HG02588 (cell line): ENCODE measurements at regions not wholly inside any gene's neighbourhood (a gene's known extent, or its start where the extent isn't known, plus 50 kb on each side); places are given as distances from the start of the nearest gene placed in this dataset.
"Not testable (repeated sequence)": the region's sequence is repeated elsewhere in the genome, so short reads cannot be mapped to it uniquely, and the experiment has no call there.

Experiments
- ATAC-seq: cut with Tn5 transposase; IDR thresholded peaks from one replicate; pipeline ENCODE4 v1.9.1; 2021; ENCODE audit warnings: mild to moderate bottlenecking, moderate library complexity; ENCODE audit not compliant: unreplicated experiment

DNA sequence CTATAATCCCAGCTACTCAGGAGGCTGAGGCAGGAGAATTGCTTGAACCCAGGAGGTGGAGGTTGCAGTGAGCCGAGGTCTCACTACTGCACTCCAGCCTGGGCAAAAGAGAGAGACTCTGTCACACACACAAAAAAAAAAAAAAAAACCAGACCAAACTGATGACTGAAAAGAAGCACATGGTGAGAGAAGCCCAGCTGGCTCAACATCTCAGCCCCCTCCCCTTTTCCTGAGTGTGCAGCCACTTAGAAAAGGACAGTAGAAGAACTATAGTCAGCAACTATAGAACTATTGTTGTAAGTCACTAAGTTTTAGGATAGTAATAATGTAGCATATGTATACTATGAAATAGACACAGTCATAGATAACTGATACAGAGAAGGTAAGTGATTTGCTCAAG, 87.2 kb upstream of the RALGPS2 start:
- no peak for ATAC-seq

DNA sequence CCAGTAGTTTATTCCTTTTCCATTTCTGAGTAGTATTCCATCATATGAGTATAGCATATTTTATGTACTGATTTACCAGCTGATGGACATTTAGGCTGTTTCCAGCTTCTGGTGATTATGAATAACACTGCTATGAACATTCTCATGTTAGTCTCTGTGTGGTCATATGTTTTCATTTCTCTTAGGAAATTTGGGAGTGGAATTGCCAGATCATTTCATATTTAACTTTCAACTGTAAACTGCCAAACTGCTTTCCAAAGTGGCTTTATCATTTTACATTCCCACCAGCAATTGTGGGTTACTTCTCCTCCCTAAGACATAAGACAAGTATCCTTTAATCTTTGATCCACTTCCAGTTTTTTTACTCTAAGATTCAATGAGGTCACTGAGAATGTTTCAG, 85.7 kb upstream of the RALGPS2 start:
- ATAC-seq: no peak

DNA sequence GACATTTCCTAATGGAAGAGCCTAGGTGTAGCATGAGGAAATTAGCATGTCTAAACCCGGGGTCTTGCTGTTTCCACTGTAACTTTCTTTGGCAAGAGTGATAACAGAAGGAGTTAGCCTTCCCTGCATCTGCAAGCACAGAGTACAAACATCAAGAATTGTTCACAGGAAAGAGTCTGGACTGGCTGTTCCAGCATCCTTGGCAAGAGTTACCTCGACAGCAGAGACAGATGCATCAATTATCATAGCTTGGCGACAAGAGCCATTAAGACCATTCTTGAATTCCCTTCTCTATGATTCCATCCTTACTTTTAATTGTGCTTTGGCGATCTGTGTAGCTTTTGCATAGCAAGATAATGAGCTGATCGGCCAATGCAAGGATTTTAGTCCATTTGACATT, 82.8 kb upstream of the RALGPS2 start:
- ATAC-seq: no peak

DNA sequence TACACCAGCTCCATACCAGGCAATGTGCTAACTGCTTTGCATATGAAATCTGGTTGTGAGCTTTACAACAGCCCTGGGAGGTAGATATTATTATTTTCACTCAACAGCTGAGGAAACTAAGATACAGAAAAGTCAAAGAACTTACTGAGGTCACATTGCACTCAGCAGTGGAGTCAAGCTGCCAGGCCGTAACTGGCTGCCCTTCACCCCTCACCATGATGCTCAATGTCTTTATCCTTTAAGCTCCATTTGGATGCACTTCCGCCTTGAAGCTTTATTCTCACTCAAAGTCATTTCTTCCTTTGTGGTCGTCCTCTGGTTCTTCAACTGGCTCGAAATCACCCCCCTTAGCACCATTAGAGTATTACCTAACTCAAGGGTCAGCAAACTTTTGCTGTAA, 81.7 kb upstream of the RALGPS2 start:
- ATAC-seq: no peak

DNA sequence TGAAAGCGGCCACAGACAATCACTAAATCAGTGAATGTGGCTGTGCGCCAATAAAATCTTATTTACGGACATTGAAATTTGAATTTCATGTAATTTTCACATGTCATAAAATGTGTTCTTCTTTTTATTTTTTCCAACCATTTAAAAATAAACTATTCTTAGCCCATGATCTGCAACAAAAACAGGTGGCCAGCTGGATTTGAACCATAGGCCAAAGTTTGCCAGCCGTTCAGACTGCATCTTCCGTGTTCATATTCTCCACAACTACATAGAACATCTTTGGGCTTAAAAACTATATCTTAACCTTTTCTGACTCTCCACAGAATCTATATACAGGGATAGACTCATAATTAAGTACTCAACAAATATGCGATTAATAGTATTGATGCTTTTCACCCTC, 81.2 kb upstream of the RALGPS2 start:
- ATAC-seq: no peak

DNA sequence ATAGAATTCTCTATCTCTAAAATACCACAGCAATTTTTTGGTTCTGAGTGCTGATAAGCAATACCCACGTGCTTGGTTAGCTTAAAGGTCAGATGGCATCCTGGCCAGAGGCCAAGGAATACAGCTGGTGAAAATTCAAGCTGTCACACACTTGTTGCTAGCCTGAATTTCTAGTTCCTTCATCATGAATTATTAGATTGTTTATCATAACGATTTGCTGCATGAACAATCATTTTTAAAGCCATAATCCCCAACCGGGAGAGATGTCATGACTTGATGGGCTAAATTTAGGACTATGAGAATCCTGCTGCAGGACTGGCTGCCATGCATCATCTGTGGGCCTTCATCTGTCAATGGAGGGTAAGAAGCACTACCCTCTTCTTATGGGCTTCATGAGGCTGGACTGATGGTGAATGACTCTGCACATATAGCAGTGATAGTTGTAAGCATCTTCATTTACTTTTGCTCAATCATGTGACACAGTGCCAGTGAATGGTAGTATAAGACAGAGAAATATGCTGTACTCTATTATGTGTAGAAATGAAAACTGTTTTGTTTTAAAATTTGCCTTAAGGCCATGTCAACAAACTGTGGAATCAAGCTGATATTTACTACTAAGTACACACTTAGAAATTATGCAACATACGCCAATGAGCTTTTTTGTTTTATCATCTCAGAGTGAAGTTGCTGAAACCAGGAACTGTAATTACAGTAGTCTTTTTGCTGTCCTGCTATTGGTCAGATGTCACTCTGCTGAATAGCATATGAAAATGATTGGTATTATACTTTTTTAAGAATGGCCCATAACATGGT, 80.5 kb upstream of the RALGPS2 start:
- ATAC-seq: no peak

DNA sequence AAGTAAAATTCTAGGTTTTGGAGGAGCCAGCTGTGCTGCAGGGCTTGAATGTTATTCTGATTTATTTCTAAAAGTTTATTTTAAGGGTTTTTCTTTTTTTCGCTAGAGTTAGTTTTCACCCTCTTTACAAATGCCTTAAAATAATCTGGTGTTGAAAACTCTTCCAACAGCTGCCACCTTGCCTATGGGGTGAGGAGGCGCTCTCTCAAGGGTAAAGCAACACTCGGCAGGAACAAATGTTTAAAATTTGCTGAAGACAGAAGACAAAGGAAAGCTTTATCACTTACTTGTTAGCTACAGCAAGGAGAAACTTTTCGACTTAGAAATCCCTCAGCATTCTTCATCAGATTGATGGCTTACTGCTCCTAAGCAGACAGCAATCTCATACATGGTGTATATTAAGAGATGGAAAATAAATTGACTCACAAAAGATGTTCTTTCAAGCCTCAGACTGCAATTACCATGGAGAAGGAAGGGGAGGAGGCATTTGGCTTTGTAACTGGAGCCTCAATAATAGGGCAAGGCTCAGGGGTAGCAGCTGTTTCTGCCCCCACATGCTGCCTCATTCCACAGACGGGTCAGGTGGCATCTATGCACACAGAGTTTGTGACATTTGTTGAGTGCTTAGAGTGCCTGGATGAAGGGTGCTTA, 79.8 kb upstream of the RALGPS2 start:
- no peak for ATAC-seq

DNA sequence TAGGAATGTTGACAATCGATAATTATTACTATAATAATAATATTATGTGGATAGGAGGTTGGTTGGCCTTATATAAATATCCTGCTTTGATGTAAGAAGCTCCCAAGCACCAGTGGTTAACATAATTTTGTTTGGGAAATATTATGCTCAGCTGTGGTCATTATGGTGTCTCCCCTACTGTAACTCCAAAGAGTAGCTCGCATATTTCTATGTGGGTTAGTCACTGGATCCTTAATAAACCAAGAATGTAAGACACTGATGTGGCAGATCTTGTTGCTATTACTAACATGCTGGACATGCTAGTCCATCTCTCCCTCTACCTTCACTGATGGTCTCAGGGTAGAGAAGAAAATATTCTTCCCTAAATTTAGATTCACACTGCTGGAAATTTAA, 79.2 kb upstream of the RALGPS2 start:
- no peak for ATAC-seq

DNA sequence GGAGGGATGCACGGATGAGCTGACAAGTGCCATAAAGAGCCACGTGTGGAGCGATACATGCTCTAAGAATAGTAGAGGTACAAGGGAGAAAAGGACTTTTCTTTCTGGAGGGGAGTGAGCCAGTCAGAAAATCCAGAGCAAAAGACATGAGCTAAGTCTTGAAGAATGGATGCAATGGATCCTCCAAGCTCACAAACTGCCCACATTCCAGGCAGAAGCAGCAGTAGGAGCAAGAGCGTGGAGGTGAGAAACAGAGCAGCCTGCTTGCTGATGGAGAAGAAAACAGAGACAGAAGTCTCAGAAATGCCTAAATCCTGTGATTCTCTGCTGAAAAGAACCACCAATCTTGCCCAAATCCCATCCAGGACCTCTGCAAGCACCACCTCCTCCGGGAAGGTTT, 78.2 kb upstream of the RALGPS2 start:
- ATAC-seq: no peak

DNA sequence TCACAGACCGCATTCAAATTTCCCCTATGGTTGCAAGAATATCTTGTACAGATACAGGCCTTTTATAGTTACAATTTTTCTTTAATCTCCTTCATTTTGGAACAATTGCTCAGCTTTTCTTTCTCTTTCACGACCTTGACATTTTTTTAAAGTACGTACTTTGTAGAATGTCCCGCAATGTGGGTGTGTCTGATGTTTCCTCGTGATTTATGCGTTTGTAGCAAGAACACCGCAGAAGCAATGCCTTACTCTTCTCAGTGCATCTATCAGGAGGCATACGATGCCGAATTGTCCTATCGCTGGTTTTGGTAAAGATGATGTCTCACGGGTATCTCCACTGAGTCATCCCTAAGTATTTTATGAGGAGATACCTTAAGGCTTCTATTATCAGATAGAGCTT, 76.9 kb upstream of the RALGPS2 start:
- ATAC-seq: no peak

DNA sequence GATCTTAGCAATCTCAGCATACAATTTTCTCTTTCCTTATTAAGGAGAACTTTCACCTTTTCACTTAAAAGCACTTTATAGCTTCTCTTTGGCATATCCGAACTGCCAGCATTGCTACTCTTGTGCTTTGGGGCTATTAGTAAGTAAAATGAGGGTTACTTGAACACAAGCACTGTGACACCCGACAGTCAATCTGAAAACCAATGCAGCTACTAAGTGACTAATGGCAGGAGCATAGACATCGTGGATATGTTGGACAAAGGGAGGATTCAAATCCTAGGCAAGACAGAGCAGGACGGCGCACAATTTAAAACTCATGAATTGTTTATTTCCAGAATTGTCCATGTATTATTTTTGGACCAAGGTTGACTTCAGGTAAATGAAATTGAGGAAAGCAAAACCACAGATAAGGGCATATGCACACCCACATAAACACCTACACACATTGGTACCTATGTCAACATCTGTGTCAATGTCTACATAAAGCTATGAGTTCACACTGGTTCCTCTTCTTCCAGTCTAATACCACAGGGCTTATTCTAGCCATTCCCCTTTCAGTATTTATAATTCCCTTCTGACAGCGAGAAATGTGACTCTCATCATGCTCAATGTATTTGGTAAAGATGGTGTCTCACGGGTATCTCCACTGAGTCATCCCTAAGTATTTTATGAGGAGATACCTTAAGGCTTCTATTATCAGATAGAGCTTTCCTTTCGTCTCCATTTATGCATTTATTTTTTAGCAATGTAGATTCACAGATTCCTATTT, 75.3 kb upstream of the RALGPS2 start:
- no peak for ATAC-seq

DNA sequence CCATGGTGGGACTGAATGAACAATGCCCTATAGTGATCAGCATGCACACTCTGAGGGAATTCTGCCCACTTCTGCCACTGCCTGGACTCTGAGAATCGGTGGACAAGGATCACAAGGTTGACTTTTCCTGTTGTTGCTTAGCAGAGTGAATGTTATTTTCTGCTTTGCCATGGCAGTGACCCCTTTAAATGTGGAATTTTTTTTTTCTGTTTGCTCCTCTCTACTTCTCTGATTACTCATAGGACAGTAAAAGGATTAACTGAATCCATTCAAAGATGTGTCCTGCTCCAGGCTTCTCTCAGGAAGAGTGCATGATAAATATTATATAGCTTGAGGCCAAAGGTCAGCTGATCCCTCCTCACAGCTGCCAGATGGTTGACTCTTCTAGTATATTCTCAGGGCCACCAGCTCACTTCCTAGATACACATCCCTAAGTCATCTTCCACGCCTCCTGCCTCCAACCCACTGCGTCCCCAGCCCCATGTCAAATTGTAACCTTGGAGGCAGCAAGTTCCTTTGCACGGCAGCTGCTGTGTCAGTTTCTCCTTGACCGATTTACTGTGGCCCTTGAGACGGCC, 74.0 kb upstream of the RALGPS2 start:
- no peak for ATAC-seq

DNA sequence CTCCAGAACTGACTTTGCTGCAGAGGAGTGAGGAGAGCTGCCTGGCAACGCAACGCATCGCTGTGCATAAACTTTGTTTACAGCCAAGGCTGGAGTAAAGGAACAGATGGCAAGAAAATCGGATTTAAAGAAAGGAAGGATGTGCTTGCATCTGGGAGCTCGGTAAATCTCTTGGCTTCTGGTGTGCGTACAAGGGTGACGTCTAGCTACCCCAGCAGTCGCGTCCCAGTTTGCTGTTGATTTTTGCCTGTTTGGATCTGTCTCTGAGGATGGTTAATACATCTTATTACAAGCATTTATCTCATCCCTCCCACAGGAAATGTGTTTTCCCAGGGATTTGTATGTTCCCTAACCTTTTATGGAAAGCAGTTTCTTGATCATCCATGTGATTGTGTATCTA, 73.3 kb upstream of the RALGPS2 start:
- ATAC-seq: no peak

DNA sequence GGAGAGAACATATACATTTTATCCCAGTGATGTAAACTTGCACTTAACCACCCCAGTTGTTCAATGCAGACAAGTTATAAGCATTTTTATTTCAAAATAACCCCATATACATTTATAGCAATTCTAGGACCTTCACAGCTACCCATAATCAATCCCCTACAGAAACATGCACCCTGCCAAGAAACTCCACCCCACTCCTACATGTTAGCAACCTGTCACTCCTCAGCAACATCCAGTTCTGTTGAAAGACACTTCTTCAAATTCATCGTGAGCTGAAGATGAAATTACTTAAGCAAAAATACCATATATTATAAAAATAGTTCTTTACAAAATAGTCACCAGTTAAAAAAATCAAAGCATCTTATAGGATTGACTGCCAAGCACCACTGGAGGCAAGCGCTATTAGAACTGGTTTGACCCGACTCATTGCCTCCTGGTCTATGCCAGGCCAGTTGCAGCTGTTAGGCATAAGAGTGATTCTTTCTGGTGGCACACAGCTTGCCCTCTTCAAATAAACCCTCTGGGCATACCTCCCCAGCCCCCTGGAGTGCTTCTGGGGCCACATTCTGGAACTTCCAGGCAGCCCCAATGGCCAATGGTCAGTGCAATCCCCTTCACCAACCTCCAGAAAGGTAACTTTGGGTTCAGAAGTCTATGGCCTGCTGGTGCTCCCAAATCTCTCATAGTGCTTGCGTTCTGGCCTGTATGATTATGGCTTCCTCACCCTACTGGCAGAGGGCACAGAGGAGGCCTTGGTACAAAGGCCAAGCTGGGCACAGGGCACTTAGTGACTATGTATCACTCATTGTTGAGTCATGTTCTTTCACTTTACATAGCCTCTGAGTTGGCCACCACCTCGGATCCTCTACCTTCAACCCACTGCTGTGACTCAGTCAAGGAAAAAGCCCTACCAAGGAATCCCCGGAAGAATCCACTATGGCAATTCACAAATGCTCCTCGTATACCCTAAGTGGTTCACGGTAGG, 72.2 kb upstream of the RALGPS2 start:
- ATAC-seq: no peak

DNA sequence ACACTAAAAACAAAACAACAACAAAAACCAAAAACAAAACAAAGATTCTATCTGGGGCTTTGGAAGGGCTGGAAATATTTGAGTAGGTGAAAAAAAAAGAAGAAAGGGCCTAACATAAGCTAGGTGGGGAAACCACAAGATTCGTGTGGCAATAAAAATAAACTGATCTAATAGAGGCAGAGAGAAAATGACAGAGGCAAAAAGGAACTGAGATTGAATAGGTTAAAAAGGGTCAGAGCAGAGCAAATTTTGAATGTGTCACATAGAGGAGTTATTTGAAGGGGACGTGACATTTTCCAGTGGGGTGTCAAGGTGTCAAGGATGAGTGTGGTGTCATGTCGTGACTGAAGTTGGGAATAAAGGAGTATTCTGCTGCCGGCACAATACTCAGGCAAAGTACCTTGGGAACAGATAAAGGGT, 65.2 kb upstream of the RALGPS2 start:
- peak; percentile 62 for ATAC-seq

DNA sequence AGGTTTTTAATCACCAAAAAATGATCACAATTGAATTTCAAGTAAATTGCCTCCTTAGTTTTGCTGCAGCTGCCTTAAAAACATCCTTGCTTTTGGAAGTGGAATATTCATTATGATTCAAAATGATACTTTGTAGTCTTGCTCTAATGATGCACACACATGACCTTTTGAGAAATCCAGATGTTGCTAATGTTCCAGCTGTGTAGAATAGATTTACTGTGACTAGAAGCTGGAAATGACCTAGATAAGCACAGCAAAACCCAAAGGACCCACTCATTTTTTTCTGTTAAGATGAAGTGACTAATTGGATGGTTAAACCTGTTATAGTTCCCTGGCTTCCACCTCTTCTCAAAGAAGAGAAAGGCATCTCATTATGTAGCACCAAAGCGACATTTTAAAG, 64.6 kb upstream of the RALGPS2 start:
- no peak for ATAC-seq

DNA sequence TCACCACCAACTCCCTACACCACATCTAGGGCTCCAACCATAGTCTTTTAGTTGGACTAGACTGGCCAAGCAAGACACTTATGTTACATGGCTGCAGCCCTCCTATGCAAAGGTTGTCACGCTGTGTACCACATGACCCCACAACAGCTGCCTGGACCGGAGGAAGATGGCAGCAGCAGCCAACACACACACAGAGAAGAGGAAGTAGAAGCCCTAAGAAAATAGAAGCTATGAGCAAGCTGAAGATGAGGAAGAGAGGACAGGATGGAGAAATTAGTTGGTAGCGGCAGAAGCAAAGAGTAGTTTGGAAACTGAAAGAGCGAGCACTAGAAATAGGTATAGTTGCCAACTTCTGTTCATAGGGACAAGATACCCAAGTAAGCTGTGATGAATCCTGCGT, 60.8 kb upstream of the RALGPS2 start:
- peak; percentile 79 for ATAC-seq

DNA sequence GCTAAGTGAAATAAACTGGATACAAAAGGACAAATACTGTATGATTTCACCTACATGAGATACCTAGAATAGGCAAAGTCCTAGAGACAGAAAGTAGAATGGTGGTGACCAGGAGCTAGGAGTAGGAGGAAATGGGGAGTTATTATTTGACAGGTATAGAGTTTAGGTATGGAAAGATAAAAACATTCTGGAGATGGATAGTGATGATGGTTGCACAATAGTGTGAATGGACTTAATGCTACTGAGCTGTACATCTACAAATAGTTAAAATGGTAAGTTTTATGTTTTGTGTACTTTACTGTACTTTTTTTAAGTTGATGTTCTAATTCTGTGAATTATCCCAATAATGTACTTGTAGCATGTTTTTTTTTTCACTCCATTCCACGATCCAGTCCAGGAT, 59.5 kb upstream of the RALGPS2 start:
- ATAC-seq: no peak

DNA sequence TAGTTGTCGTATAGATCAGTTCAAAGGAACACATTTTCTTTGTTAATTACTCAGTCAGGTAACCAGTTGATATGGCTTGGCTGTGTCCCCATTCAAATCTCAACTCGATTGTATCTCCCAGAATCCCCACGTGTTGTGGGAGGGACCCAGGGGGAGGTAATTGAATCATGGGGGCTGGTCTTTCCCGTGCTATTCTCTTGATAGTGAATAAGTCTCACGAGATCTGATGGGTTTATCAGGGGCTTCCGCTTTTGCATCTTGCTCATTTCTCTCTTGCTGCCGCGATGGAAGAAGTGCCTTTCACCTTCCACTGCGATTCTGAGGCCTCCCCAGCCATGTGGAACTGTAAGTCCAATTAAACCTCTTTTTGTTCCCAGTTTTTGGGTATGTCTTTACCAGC, 58.2 kb upstream of the RALGPS2 start:
- not testable (repeated sequence) for ATAC-seq

DNA sequence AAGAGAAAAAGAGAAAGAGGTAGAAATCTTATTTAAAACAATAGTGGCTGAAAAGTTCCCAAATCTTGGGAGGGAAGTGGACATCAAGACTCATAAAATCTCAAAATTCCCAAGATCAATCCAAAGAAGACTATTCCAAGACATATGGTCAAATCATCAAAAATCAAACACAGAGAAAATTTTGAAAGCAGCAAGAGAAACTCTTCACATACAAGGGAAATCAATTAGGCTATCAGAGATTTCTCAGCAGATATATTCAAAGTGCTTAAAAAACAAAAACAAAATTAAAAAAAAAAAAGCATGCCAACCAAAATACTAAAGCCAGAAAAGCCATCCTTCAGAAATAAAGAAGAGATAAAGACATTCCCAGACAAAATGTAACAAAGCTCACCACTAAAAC, 52.6 kb upstream of the RALGPS2 start:
- ATAC-seq: no peak
